Astrocyte (in vitro differentiated cells and primary cell): ENCODE measurements at regions not wholly inside any gene's neighbourhood (a gene's known extent, or its start where the extent isn't known, plus 50 kb on each side); places are given as distances from the start of the nearest gene placed in this dataset.

Source experiments
- DNase-seq: peaks from one replicate; pipeline ENCODE4 v3.0.0-alpha.2; 2010; ENCODE audit warnings: low read depth
- FAIRE-seq: peaks from 2 replicates; lab custom pipeline; 2011; peaks lifted over from hg19 to GRCh38; lab: Jason Lieb, UNC
- H2AFZ ChIP-seq: 2 replicates; pipeline ENCODE4 v1.6.0; 2012; ENCODE audit warnings: low read depth, low read length, inconsistent platforms
- H3K27ac ChIP-seq: 2 replicates; pipeline ENCODE4 v1.5.1; 2011; ENCODE audit warnings: low read depth, low read length, inconsistent platforms
- H3K27me3 ChIP-seq: 2 replicates; pipeline ENCODE4 v1.6.0; 2011; ENCODE audit warnings: low read length, inconsistent platforms; ENCODE audit not compliant: insufficient read depth
- H3K36me3 ChIP-seq: 2 replicates; pipeline ENCODE4 v1.5.1; 2011; ENCODE audit warnings: low read length, inconsistent platforms; ENCODE audit not compliant: insufficient read depth
- H3K4me1 ChIP-seq: 2 replicates; pipeline ENCODE4 v1.5.1; 2011; ENCODE audit warnings: low read length, inconsistent platforms; ENCODE audit not compliant: insufficient read depth
- H3K4me2 ChIP-seq: 2 replicates; pipeline ENCODE4 v1.6.0; 2012; ENCODE audit warnings: low read length, inconsistent platforms
- H3K4me3 ChIP-seq: 2 replicates; pipeline ENCODE4 v1.5.1; 2011; ENCODE audit warnings: low read depth, mild to moderate bottlenecking, low read length, inconsistent platforms; ENCODE audit not compliant: insufficient read depth
- H3K79me2 ChIP-seq: 2 replicates; pipeline ENCODE4 v1.6.0; 2012; ENCODE audit warnings: mild to moderate bottlenecking, low read length, inconsistent platforms; ENCODE audit not compliant: insufficient read depth
- H3K9ac ChIP-seq: 2 replicates; pipeline ENCODE4 v1.6.0; 2012; ENCODE audit warnings: mild to moderate bottlenecking, low read length, inconsistent platforms
- H3K9me3 ChIP-seq: 2 replicates; pipeline ENCODE4 v1.5.1; 2012; ENCODE audit warnings: low read depth, mild to moderate bottlenecking, low read length, inconsistent platforms; ENCODE audit not compliant: insufficient read depth
- H4K20me1 ChIP-seq: 2 replicates; pipeline ENCODE4 v1.6.0; 2012; ENCODE audit warnings: low read length, inconsistent platforms; ENCODE audit not compliant: insufficient read depth
- H3K27ac Mint-ChIP-seq: one replicate; pipeline ENCODE4 v1.8.0; 2021; ENCODE audit warnings: mild to moderate bottlenecking, mixed read lengths; ENCODE audit not compliant: unreplicated experiment
- H3K27me3 Mint-ChIP-seq: one replicate; pipeline ENCODE4 v1.8.0; 2021; ENCODE audit warnings: low read depth, mixed read lengths; ENCODE audit not compliant: unreplicated experiment
- H3K36me3 Mint-ChIP-seq: one replicate; pipeline ENCODE4 v1.8.0; 2021; ENCODE audit warnings: low read depth, mixed read lengths; ENCODE audit not compliant: unreplicated experiment
- H3K4me1 Mint-ChIP-seq: one replicate; pipeline ENCODE4 v1.8.0; 2021; ENCODE audit warnings: low read depth, mixed read lengths; ENCODE audit not compliant: unreplicated experiment
- H3K4me3 Mint-ChIP-seq: one replicate; pipeline ENCODE4 v1.8.0; 2021; ENCODE audit warnings: mild to moderate bottlenecking, moderate library complexity, mixed read lengths; ENCODE audit not compliant: unreplicated experiment
- H3K9me3 Mint-ChIP-seq: one replicate; pipeline ENCODE4 v1.8.0; 2021; ENCODE audit warnings: mild to moderate bottlenecking, mixed read lengths; ENCODE audit not compliant: unreplicated experiment
- EZH2 ChIP-seq: IDR thresholded peaks from 2 replicates; pipeline ENCODE4 v1.6.1; 2012; ENCODE audit warnings: mild to moderate bottlenecking, low read length, inconsistent platforms; ENCODE audit not compliant: insufficient read depth
- TF ChIP-seq, protein P1 (sequence below): IDR thresholded peaks from 2 replicates; pipeline ENCODE4 v1.5.1; 2011; ENCODE audit warnings: low read depth, mild to moderate bottlenecking, inconsistent platforms, low read length, moderate library complexity; ENCODE audit not compliant: insufficient read depth

DNA sequence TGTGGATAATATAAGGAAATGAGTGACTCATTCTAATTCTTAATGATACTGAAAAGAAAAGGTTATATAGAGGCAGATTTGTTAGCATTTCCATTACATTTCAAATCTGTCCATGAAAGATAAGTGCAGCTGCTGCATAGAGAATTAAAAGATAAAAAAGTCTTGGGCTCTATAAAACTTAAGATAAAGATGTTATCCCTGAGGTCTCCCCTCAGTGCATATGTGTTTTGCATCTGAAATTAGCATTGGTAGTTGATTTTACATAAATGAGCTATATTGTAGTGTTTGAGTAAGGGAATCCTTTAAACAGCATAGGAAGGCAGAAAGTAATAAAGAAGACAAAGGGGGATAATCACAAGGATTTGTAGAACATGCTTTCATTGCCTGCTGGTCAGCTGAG, 206.2 kb downstream of the FSCB start:
- Mint-ChIP-seq H3K27ac (no peak overlapping the region), H3K27me3 (no peaks in the 10 kb centered on the region), H3K9me3 (peaks cover 7% of the 10 kb centered on the region), H3K36me3 (no peaks in the 10 kb centered on the region), H3K4me3 (no peak overlapping the region), H3K4me1 (no peaks in the 10 kb centered on the region)
- no peaks in the 10 kb centered on the region for H4K20me1 ChIP-seq
- H3K36me3 ChIP-seq: no peaks in the 10 kb centered on the region
- H3K9me3 ChIP-seq: no peaks in the 10 kb centered on the region
- no peaks in the 10 kb centered on the region for H3K4me1 ChIP-seq
- no peaks in the 10 kb centered on the region for H3K79me2 ChIP-seq
- H3K4me2 ChIP-seq: no peak overlapping the region
- FAIRE-seq (no peak), DNase-seq (no peak)
- no peak overlapping the region for H2AFZ ChIP-seq
- H3K27ac ChIP-seq: no peak overlapping the region
- no peaks in the 10 kb centered on the region for H3K27me3 ChIP-seq
- no peak overlapping the region for H3K4me3 ChIP-seq
- H3K9ac ChIP-seq: no peak overlapping the region
- no peak for TF ChIP-seq EZH2
- TF ChIP-seq, protein P1, sequence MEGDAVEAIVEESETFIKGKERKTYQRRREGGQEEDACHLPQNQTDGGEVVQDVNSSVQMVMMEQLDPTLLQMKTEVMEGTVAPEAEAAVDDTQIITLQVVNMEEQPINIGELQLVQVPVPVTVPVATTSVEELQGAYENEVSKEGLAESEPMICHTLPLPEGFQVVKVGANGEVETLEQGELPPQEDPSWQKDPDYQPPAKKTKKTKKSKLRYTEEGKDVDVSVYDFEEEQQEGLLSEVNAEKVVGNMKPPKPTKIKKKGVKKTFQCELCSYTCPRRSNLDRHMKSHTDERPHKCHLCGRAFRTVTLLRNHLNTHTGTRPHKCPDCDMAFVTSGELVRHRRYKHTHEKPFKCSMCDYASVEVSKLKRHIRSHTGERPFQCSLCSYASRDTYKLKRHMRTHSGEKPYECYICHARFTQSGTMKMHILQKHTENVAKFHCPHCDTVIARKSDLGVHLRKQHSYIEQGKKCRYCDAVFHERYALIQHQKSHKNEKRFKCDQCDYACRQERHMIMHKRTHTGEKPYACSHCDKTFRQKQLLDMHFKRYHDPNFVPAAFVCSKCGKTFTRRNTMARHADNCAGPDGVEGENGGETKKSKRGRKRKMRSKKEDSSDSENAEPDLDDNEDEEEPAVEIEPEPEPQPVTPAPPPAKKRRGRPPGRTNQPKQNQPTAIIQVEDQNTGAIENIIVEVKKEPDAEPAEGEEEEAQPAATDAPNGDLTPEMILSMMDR: no peak

DNA sequence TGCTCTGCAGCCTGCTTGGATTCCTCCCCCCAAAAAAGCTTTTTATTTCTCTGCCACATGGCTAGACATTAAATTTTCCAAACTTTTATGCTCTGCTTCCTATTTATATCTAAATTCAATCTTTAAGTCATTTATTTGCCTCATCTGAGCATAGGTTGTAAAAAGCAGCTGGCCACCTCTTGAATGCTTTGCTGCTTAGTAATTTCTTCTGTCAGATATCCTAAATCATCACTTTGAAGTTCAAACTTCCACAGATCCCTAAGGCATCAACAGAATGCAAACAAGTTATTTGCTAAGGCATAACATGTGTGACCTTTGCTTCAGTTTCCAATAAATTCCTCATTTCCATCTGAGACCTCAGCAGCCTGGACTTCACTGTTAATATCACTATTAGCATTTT, 209.6 kb downstream of the FSCB start:
- Mint-ChIP-seq H3K27me3 (no peaks in the 10 kb centered on the region), H3K27ac (no peak overlapping the region), H3K9me3 (peaks cover 7% of the 10 kb centered on the region), H3K36me3 (no peaks in the 10 kb centered on the region), H3K4me3 (no peak overlapping the region), H3K4me1 (no peaks in the 10 kb centered on the region)
- Histone ChIP-seq H3K27me3 (no peaks in the 10 kb centered on the region), H3K9ac (no peak overlapping the region), H3K79me2 (no peaks in the 10 kb centered on the region), H3K27ac (no peak overlapping the region), H3K4me2 (no peak overlapping the region), H3K4me3 (no peak overlapping the region), H3K4me1 (no peaks in the 10 kb centered on the region), H4K20me1 (no peaks in the 10 kb centered on the region), H3K9me3 (no peaks in the 10 kb centered on the region), H2AFZ (no peak overlapping the region), H3K36me3 (no peaks in the 10 kb centered on the region)
- FAIRE-seq: no peak
- TF ChIP-seq EZH2: no peak
- TF ChIP-seq, protein P1: no peak
- no peak for DNase-seq

DNA sequence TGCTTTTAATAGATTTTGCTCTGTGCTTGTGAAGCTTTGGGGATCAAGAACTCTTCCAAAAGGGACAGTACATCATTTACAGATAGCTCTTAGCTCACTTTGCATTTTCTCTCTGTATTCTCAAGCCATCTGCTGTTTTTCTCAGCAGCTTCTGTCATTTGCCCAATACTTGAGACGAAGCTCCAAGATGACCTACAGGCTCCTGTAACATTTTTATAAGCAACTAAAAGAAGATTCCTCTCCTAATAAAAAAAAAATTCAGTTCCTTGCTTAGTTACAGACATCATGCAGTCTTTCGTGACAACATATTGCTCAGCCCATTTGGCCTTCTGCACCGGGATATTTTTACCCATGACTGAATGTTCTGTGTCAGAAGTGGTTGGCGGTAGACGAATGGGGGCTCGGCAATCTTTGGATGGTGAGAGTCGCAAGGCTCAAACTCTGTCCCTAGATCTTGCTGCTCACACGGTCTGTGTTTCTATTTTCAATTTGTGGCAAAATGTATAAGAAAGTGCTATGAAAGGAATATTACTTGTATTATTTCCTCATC, 215.6 kb downstream of the FSCB start:
- H3K27ac Mint-ChIP-seq: no peak overlapping the region
- Histone ChIP-seq H3K79me2 (no peaks in the 10 kb centered on the region), H3K9ac (no peak overlapping the region), H3K27ac (no peak overlapping the region), H3K36me3 (no peaks in the 10 kb centered on the region), H3K4me3 (no peak overlapping the region), H3K4me1 (no peaks in the 10 kb centered on the region), H2AFZ (no peak overlapping the region), H3K9me3 (no peaks in the 10 kb centered on the region), H4K20me1 (no peaks in the 10 kb centered on the region), H3K27me3 (no peaks in the 10 kb centered on the region), H3K4me2 (no peak overlapping the region)
- peaks cover 2% of the 10 kb centered on the region for H3K9me3 Mint-ChIP-seq
- no peak overlapping the region for H3K4me3 Mint-ChIP-seq
- no peak for FAIRE-seq
- H3K36me3 Mint-ChIP-seq: no peaks in the 10 kb centered on the region
- no peak for TF ChIP-seq EZH2
- TF ChIP-seq, protein P1: no peak
- no peaks in the 10 kb centered on the region for H3K4me1 Mint-ChIP-seq
- no peaks in the 10 kb centered on the region for H3K27me3 Mint-ChIP-seq
- no peak for DNase-seq
